ENCODE measurements at regions not wholly inside any gene's neighbourhood (a gene's known extent, or its start where the extent isn't known, plus 50 kb on each side); places are given as distances from the start of the nearest gene placed in this dataset.

GRCh38 chr2:155412598-155412997 lies 714.1 kb downstream of the KCNJ3 start:
- DNase-seq (ENCODE audit: low read depth, low spot score) (no peak), FAIRE-seq (no peak)
- intact Hi-C loops (cut with micrococcal nuclease): no loop called here
- no peaks in the 10 kb centered on the region for H3K79me2 ChIP-seq (ENCODE audit: control insufficient read depth, insufficient read depth, low read length)
- H4K20me1 ChIP-seq (replicated peaks; ENCODE audit: control insufficient read depth, extremely low read depth, insufficient read depth, low read length): no peaks in the 10 kb centered on the region
- ChIA-PET POLR2A (no interaction called here), CTCF (no interaction called here)
- H3K9me3 ChIP-seq (replicated peaks; ENCODE audit: control insufficient read depth, insufficient read depth, low read length): no peaks in the 10 kb centered on the region
- H3K27ac ChIP-seq (ENCODE audit: insufficient read depth, low read depth, low read length): no peak overlapping the region
- no peak overlapping the region for H3K9ac ChIP-seq (replicated peaks; ENCODE audit: extremely low read depth, insufficient read depth, low read length)
- H3K4me1 ChIP-seq (ENCODE audit: control insufficient read depth, extremely low read depth, insufficient read depth, low read length): no peaks in the 10 kb centered on the region
- BruUV-seq (replicated peaks): no TSS peak
- TF ChIP-seq CTCF (IDR thresholded peaks at IDR 0.05; ENCODE audit: extremely low read depth in 1 of 2, insufficient read depth in 1 of 2, low read depth in 1 of 2, low read length in 2 of 2) (no peak), POLR2AphosphoS5 (IDR thresholded peaks at IDR 0.05; ENCODE audit: insufficient read depth, low read depth, low read length) (no peak), JUN (IDR thresholded peaks at IDR 0.05; ENCODE audit: borderline replicate concordance, insufficient read depth, insufficient read length, low read depth) (no peak), EZH2 (IDR thresholded peaks at IDR 0.05; ENCODE audit: borderline replicate concordance, low read depth, low read length, severe bottlenecking) (no peak), GATA2 (IDR thresholded peaks at IDR 0.05; ENCODE audit: insufficient read depth, insufficient read length, low read depth, low read length) (no peak), FOS (IDR thresholded peaks at IDR 0.05; ENCODE audit: borderline replicate concordance, insufficient read depth, low read length) (no peak), MAX (IDR thresholded peaks at IDR 0.05; ENCODE audit: insufficient read depth, insufficient read length) (no peak), POLR2A (IDR thresholded peaks at IDR 0.05; ENCODE audit: low read depth, low read length) (no peak), MYC (IDR thresholded peaks at IDR 0.05; ENCODE audit: low read depth, low read length) (no peak)
- H3K27me3 ChIP-seq (ENCODE audit: control insufficient read depth in 2 of 2, insufficient read depth in 2 of 2, low read length in 2 of 2): no peaks in the 10 kb centered on the region
- no peaks in the 10 kb centered on the region for H3K36me3 ChIP-seq (ENCODE audit: control insufficient read depth in 2 of 2, extremely low read depth in 1 of 2, insufficient read depth in 2 of 2, low read length in 2 of 2)
- H2AFZ ChIP-seq (ENCODE audit: low read depth, low read length): no peak overlapping the region
- H3K4me3 ChIP-seq (replicated peaks in 1 of 3; ENCODE audit: insufficient read depth in 1 of 3, low read depth in 1 of 3, low read length in 3 of 3): no peak overlapping the region
- dilution Hi-C loops (cut with MboI; ENCODE audit: extremely low pct_ligation_motif_present, low sequenced_read_pairs): no loop called here
- H3K9me1 ChIP-seq (replicated peaks; ENCODE audit: control insufficient read depth, extremely low read depth, insufficient read depth, low read length): no peaks in the 10 kb centered on the region
- H3K4me2 ChIP-seq (ENCODE audit: insufficient read depth, low read length): no peak overlapping the region
